ENCODE measurements at regions not wholly inside any gene's neighbourhood (a gene's known extent, or its start where the extent isn't known, plus 50 kb on each side); places are given as distances from the start of the nearest gene placed in this dataset.

DNA sequence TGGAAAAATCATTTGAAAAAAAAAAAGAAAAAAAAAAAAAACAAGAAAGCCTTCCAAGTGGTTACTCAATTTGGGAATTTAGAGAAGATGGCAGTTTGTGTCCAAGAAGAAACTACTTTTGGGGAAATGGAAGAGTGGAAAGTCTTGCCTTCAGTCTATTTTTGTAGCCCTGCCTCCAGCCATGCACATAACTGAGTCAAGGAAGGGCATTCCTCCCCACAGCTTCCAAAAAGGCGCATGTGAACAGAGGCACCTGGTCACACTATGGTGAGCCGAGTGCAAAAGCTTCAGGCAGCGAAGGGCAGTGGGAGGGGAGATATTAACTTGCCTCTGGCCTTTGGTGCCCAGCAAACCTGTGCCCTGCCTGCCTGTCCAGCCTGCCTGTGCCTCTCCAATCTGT, 163.7 kb downstream of the SMIM20 start:
- TF ChIP-seq, protein P1, sequence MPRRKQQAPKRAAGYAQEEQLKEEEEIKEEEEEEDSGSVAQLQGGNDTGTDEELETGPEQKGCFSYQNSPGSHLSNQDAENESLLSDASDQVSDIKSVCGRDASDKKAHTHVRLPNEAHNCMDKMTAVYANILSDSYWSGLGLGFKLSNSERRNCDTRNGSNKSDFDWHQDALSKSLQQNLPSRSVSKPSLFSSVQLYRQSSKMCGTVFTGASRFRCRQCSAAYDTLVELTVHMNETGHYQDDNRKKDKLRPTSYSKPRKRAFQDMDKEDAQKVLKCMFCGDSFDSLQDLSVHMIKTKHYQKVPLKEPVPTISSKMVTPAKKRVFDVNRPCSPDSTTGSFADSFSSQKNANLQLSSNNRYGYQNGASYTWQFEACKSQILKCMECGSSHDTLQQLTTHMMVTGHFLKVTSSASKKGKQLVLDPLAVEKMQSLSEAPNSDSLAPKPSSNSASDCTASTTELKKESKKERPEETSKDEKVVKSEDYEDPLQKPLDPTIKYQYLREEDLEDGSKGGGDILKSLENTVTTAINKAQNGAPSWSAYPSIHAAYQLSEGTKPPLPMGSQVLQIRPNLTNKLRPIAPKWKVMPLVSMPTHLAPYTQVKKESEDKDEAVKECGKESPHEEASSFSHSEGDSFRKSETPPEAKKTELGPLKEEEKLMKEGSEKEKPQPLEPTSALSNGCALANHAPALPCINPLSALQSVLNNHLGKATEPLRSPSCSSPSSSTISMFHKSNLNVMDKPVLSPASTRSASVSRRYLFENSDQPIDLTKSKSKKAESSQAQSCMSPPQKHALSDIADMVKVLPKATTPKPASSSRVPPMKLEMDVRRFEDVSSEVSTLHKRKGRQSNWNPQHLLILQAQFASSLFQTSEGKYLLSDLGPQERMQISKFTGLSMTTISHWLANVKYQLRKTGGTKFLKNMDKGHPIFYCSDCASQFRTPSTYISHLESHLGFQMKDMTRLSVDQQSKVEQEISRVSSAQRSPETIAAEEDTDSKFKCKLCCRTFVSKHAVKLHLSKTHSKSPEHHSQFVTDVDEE (CRISPR knock-in tag; IDR thresholded peaks at IDR 0.05): no peak
- no peak for TF ChIP-seq TCF4 (CRISPR knock-in tag; IDR thresholded peaks at IDR 0.05; ENCODE audit: borderline replicate concordance)
- TF ChIP-seq, protein P2, sequence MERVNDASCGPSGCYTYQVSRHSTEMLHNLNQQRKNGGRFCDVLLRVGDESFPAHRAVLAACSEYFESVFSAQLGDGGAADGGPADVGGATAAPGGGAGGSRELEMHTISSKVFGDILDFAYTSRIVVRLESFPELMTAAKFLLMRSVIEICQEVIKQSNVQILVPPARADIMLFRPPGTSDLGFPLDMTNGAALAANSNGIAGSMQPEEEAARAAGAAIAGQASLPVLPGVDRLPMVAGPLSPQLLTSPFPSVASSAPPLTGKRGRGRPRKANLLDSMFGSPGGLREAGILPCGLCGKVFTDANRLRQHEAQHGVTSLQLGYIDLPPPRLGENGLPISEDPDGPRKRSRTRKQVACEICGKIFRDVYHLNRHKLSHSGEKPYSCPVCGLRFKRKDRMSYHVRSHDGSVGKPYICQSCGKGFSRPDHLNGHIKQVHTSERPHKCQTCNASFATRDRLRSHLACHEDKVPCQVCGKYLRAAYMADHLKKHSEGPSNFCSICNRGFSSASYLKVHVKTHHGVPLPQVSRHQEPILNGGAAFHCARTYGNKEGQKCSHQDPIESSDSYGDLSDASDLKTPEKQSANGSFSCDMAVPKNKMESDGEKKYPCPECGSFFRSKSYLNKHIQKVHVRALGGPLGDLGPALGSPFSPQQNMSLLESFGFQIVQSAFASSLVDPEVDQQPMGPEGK (CRISPR knock-in tag; IDR thresholded peaks at IDR 0.05; ENCODE audit: borderline replicate concordance): no peak
- no peak for TF ChIP-seq ARNTL (CRISPR knock-in tag; IDR thresholded peaks at IDR 0.05; ENCODE audit: borderline replicate concordance, low read depth)
- TF ChIP-seq BACH2 (CRISPR knock-in tag; IDR thresholded peaks at IDR 0.05; ENCODE audit: borderline replicate concordance): no peak
- TF ChIP-seq ZFP30 (CRISPR knock-in tag; IDR thresholded peaks at IDR 0.05): no peak
- no peak for TF ChIP-seq RARB (CRISPR knock-in tag; IDR thresholded peaks at IDR 0.05)
- no peak for TF ChIP-seq SNAI2 (CRISPR knock-in tag; IDR thresholded peaks at IDR 0.05)
- TF ChIP-seq ZNF8 (CRISPR knock-in tag; IDR thresholded peaks at IDR 0.05): no peak
- TF ChIP-seq OSR1 (CRISPR knock-in tag; IDR thresholded peaks at IDR 0.05): no peak
- no peak for TF ChIP-seq ZNF565 (CRISPR knock-in tag; conservative IDR thresholded peaks at IDR 0.05; ENCODE audit: low read depth)
- TF ChIP-seq PPARA (CRISPR knock-in tag; IDR thresholded peaks at IDR 0.05; ENCODE audit: borderline replicate concordance): no peak
